K562 (cell line): ENCODE measurements at regions not wholly inside any gene's neighbourhood (a gene's known extent, or its start where the extent isn't known, plus 50 kb on each side); places are given as distances from the start of the nearest gene placed in this dataset.

ENCODE experiments used
- ATAC-seq: fragments of 200-7000 bp; cut with Tn5 transposase; 3 replicates; pipeline ENCODE4 v1.9.1; 2020; ENCODE audit warnings: moderate library complexity
- BruUV-seq: library from RNA; stranded (reverse); fragments of 400-500 nt; replicated peaks from 2 replicates; lab custom pipeline; 2021; lab: Mats Ljungman, UMichigan
- CTCF ChIA-PET: fragments of 300-600 bp; formaldehyde crosslinking; extraction: SDS; loops from one replicate; lab custom pipeline; 2021; ENCODE audit warnings: low intra/inter-chr PET ratio; lab: Yijun Ruan, JAX
- POLR2A ChIA-PET: fragments of 300-600, 350-650 bp; sonication (Branson Sonifier 250); formaldehyde crosslinking; extraction: SDS; loops from one replicate; lab custom pipeline; 2021; ENCODE audit warnings: antibody characterized with exemption, inconsistent platforms; lab: Yijun Ruan, JAX
- DNase-seq, 4 experiments: peaks; one replicate each; pipeline versions ENCODE4 v3.0.0 to v3.0.0-alpha.2; 2011 to 2018; ENCODE audit warnings: low spot score in 3 of 4, mixed read lengths in 3 of 4; ENCODE audit errors: extremely low read depth in 1 of 4
- FAIRE-seq: peaks from 2 replicates; lab custom pipeline; 2011; peaks lifted over from hg19 to GRCh38; lab: Jason Lieb, UNC
- H2AFZ ChIP-seq: 2 replicates; pipeline ENCODE4 v1.6.0; 2011; ENCODE audit warnings: low read depth, low read length, control low read depth, inconsistent platforms
- H3K27ac ChIP-seq: fragments of 200-600 bp; 3 replicates; pipeline ENCODE4 v1.8.0; 2011; ENCODE audit warnings: low read depth, mild to moderate bottlenecking, control low read depth, inconsistent platforms, low read length, moderate library complexity, mixed read lengths; ENCODE audit errors: extremely low read depth
- H3K27me3 ChIP-seq, 2 experiments: fragments of 300-600 bp in 1 of 2; 2 replicates in 1 of 2; 3 replicates in 1 of 2; pipeline versions ENCODE4 v1.6.0 to v1.8.0; 2011; ENCODE audit warnings: inconsistent platforms in 2 of 2, low read length in 2 of 2, mild to moderate bottlenecking in 1 of 2, mixed read lengths in 1 of 2, moderate library complexity in 1 of 2; ENCODE audit not compliant: control insufficient read depth in 2 of 2, insufficient read depth in 2 of 2
- H3K36me3 ChIP-seq: fragments of 300-600 bp; 3 replicates; pipeline ENCODE4 v1.8.0; 2011; ENCODE audit warnings: mild to moderate bottlenecking, low read length, inconsistent platforms; ENCODE audit not compliant: control insufficient read depth, insufficient read depth
- H3K4me1 ChIP-seq, 2 experiments: fragments of 200-600 bp in 1 of 2; replicated peaks in 1 of 2; 2 replicates in 1 of 2; 3 replicates in 1 of 2; pipeline versions ENCODE4 v1.5.1 to v1.8.0; 2011; ENCODE audit warnings: inconsistent platforms in 2 of 2, low read length in 2 of 2, mild to moderate bottlenecking in 1 of 2, mixed read lengths in 1 of 2, moderate library complexity in 1 of 2; ENCODE audit not compliant: control insufficient read depth in 2 of 2, insufficient read depth in 2 of 2
- H3K4me2 ChIP-seq: 2 replicates; pipeline ENCODE4 v1.6.1; 2011; ENCODE audit warnings: low read length, control low read depth, inconsistent platforms, mixed read lengths; ENCODE audit not compliant: insufficient read depth
- H3K4me3 ChIP-seq: fragments of 200-600 bp; sonication (generic), shearing (Covaris generic); 2 replicates; pipeline ENCODE4 v1.5.1; 2016; ENCODE audit warnings: control low read depth, inconsistent platforms
- H3K79me2 ChIP-seq: fragments of 200-600 bp; 3 replicates; pipeline ENCODE4 v1.8.0; 2011; ENCODE audit warnings: low read length, inconsistent platforms; ENCODE audit not compliant: control insufficient read depth, insufficient read depth
- H3K9ac ChIP-seq, 2 experiments: 2 replicates each; pipeline versions ENCODE4 v1.6.0 to v1.6.1; 2011; ENCODE audit warnings: low read depth in 2 of 2, low read length in 2 of 2, control low read depth in 1 of 2, inconsistent platforms in 1 of 2, mild to moderate bottlenecking in 1 of 2, mixed read lengths in 1 of 2; ENCODE audit not compliant: insufficient read depth in 1 of 2
- H3K9me1 ChIP-seq: one replicate; pipeline ENCODE4 v1.6.0; 2011; ENCODE audit warnings: inconsistent platforms, mild to moderate bottlenecking, low read length, moderate library complexity; ENCODE audit not compliant: control insufficient read depth, insufficient read depth
- H3K9me3 ChIP-seq: replicated peaks from 2 replicates; pipeline ENCODE4 v1.5.1; 2011; ENCODE audit warnings: low read depth, low read length, inconsistent platforms; ENCODE audit not compliant: control insufficient read depth, insufficient read depth
- H4K20me1 ChIP-seq: replicated peaks from 2 replicates; pipeline ENCODE4 v1.6.1; 2011; ENCODE audit warnings: low read length, inconsistent platforms, mixed read lengths; ENCODE audit not compliant: control insufficient read depth, insufficient read depth
- CREM ChIP-seq: IDR thresholded peaks from 2 replicates; pipeline ENCODE4 v1.6.1; 2014; ENCODE audit warnings: antibody characterized with exemption, low read depth
- ELF1 ChIP-seq: fragments of 200-800 bp; sonication (Bioruptor generic); IDR thresholded peaks from 2 replicates; pipeline ENCODE4 v1.6.1; 2016; ENCODE audit warnings: missing genetic modification characterization, missing compliant biosample characterization
- EP300 ChIP-seq: IDR thresholded peaks from 2 replicates; pipeline ENCODE4 v1.6.1; 2012; ENCODE audit warnings: low read length, improper control_type of control experiment
- HCFC1 ChIP-seq: IDR thresholded peaks from 2 replicates; pipeline ENCODE4 v1.6.1; 2012; ENCODE audit warnings: low read depth, low read length, improper control_type of control experiment
- KAT2B ChIP-seq: IDR thresholded peaks from one replicate; pipeline ENCODE4 v1.6.1; 2012; ENCODE audit warnings: low read depth, mild to moderate bottlenecking, control low read depth, inconsistent platforms, low read length, moderate library complexity
- NFXL1 ChIP-seq: fragments of 450-650 bp; formaldehyde crosslinking; IDR thresholded peaks from 2 replicates; pipeline ENCODE4 v1.4.0; 2021; ENCODE audit warnings: mild to moderate bottlenecking
- SPI1 ChIP-seq: IDR thresholded peaks from 2 replicates; pipeline ENCODE4 v1.6.1; 2011; ENCODE audit warnings: low read depth, low read length, control low read depth, borderline replicate concordance
- SRSF1 ChIP-seq: fragments of 200-400 bp; formaldehyde crosslinking; IDR thresholded peaks from 2 replicates; pipeline ENCODE4 v1.6.1; 2017; ENCODE audit warnings: mild to moderate bottlenecking, low read depth, low read length, moderate library complexity
- ZNF274 ChIP-seq: IDR thresholded peaks from 2 replicates; pipeline ENCODE4 v1.6.1; 2011; ENCODE audit warnings: low read depth, mild to moderate bottlenecking, low read length, moderate library complexity, borderline replicate concordance
- WGBS: fragments of 100-300 bp; shearing (Covaris generic); methylation state at CpG from one replicate; pipeline ENCODE4 v1.1.6; 2016; ENCODE audit warnings: low coverage, mixed read lengths; ENCODE audit not compliant: insufficient coverage; ENCODE audit errors: missing lambda C conversion rate; 5-methylcytosine and 5-hydroxymethylcytosine counted together
- in situ Hi-C: fragments of 300-500 bp; cut with MboI; formaldehyde crosslinking; loops from 4 replicates; pipeline ENCODE4 v1.15.0; 2018; ENCODE audit warnings: inconsistent platforms, mixed read lengths
- intact Hi-C: fragments of 100-400 bp; cut with micrococcal nuclease; formaldehyde crosslinking; loops from 2 replicates; pipeline ENCODE4 v1.14.2; 2022
- TF ChIP-seq, protein P1 (sequence below): fragments of 450-650 bp; IDR thresholded peaks from 2 replicates; pipeline ENCODE4 v1.7.0; 2016; ENCODE audit warnings: borderline replicate concordance
- TF ChIP-seq, protein P2 (sequence below): fragments of 250-450 bp; sonication (Bioruptor Pico); IDR thresholded peaks from 2 replicates; pipeline ENCODE4 v1.4.0; 2020; ENCODE audit warnings: borderline replicate concordance
- TF ChIP-seq, protein P3 (sequence below): IDR thresholded peaks from 2 replicates; pipeline ENCODE4 v1.6.1; 2011; ENCODE audit not compliant: insufficient read length; ENCODE audit errors: extremely low read depth
- TF ChIP-seq, protein P4 (sequence below): fragments of 250-450 bp; sonication (Bioruptor Pico); IDR thresholded peaks from 2 replicates; pipeline ENCODE4 v1.8.0; 2021; ENCODE audit warnings: moderate library complexity, mild to moderate bottlenecking, inconsistent platforms

DNA sequence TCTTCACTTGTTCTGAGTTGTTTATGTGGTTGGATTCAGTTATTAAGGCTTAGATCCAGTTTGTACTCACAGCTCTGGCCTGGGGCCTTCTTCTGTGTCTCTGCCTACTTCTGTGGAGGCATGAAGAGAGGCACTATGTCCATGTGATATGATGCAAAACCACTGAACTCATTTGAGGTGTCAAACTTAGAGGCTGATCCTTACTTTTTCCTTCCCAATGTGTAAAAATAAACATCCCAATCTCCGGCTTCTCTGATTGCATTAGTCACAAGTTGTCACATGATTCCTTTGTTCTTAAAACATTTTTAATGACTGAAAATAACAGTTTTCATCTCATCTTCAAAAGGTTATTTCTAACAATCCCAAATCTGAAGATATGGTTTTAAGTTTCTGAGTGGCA lies 276.0 kb upstream of the RGMB start (continued):
- TF ChIP-seq, protein P1, sequence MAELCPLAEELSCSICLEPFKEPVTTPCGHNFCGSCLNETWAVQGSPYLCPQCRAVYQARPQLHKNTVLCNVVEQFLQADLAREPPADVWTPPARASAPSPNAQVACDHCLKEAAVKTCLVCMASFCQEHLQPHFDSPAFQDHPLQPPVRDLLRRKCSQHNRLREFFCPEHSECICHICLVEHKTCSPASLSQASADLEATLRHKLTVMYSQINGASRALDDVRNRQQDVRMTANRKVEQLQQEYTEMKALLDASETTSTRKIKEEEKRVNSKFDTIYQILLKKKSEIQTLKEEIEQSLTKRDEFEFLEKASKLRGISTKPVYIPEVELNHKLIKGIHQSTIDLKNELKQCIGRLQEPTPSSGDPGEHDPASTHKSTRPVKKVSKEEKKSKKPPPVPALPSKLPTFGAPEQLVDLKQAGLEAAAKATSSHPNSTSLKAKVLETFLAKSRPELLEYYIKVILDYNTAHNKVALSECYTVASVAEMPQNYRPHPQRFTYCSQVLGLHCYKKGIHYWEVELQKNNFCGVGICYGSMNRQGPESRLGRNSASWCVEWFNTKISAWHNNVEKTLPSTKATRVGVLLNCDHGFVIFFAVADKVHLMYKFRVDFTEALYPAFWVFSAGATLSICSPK: no peak
- TF ChIP-seq CREM (no peak), SRSF1 (no peak), ZNF274 (no peak)
- TF ChIP-seq, protein P2, sequence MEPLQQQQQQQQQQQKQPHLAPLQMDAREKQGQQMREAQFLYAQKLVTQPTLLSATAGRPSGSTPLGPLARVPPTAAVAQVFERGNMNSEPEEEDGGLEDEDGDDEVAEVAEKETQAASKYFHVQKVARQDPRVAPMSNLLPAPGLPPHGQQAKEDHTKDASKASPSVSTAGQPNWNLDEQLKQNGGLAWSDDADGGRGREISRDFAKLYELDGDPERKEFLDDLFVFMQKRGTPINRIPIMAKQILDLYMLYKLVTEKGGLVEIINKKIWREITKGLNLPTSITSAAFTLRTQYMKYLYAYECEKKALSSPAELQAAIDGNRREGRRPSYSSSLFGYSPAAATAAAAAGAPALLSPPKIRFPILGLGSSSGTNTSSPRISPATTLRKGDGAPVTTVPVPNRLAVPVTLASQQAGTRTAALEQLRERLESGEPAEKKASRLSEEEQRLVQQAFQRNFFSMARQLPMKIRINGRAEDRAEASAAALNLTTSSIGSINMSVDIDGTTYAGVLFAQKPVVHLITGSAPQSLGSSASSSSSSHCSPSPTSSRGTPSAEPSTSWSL (CRISPR knock-in tag): no peak

DNA sequence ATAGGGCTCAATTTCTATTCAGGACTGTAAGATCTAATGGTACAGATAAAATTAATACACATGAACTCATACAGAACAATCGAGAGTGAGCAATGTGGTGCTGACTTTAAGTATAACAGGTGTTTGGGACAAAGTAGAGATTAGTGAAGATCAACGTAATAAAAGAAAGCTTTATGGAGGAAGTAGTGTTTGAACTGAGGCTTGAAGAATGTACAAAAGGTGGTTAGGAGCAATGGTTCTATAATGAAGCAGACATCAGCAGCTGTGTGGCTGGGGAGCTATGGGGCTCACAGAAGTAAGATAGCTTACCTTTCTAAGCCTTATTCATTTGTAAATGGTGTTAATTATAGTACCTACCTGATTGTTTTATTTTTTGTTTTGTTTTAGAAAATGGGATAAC lies 275.4 kb upstream of the RGMB start:
- H3K27ac ChIP-seq: no peak overlapping the region
- TF ChIP-seq, protein P3, sequence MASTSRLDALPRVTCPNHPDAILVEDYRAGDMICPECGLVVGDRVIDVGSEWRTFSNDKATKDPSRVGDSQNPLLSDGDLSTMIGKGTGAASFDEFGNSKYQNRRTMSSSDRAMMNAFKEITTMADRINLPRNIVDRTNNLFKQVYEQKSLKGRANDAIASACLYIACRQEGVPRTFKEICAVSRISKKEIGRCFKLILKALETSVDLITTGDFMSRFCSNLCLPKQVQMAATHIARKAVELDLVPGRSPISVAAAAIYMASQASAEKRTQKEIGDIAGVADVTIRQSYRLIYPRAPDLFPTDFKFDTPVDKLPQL: no peak
- no peak for TF ChIP-seq SPI1
- no peak for TF ChIP-seq NFXL1 (CRISPR knock-in tag)
- no peak for TF ChIP-seq KAT2B
- TF ChIP-seq HCFC1: no peak
- no peak for TF ChIP-seq ELF1 (tag)
- TF ChIP-seq, protein P4, sequence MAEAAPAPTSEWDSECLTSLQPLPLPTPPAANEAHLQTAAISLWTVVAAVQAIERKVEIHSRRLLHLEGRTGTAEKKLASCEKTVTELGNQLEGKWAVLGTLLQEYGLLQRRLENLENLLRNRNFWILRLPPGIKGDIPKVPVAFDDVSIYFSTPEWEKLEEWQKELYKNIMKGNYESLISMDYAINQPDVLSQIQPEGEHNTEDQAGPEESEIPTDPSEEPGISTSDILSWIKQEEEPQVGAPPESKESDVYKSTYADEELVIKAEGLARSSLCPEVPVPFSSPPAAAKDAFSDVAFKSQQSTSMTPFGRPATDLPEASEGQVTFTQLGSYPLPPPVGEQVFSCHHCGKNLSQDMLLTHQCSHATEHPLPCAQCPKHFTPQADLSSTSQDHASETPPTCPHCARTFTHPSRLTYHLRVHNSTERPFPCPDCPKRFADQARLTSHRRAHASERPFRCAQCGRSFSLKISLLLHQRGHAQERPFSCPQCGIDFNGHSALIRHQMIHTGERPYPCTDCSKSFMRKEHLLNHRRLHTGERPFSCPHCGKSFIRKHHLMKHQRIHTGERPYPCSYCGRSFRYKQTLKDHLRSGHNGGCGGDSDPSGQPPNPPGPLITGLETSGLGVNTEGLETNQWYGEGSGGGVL (CRISPR knock-in tag): no peak
- no peak for TF ChIP-seq EP300
- TF ChIP-seq ZNF274: no peak
- TF ChIP-seq, all 486 proteins: peak for 0
- H3K9ac ChIP-seq: no peak overlapping the region
- no peaks in the 10 kb centered on the region for H3K9me3 ChIP-seq
- H3K4me2 ChIP-seq: no peak overlapping the region
- no peaks in the 10 kb centered on the region for H4K20me1 ChIP-seq
- in situ Hi-C loops: no loop called here
- 0% methylated on average over 2 of the region's 2 CpGs for WGBS
- H3K79me2 ChIP-seq: no peaks in the 10 kb centered on the region
- no peak overlapping the region for H3K4me3 ChIP-seq
- intact Hi-C loops: no loop called here
- no peaks in the 10 kb centered on the region for H3K27me3 ChIP-seq
- no peak for FAIRE-seq
- no peak for ATAC-seq
- H3K4me1 ChIP-seq: no peaks in the 10 kb centered on the region
- no peaks in the 10 kb centered on the region for H3K9me1 ChIP-seq
- no peak overlapping the region for H2AFZ ChIP-seq
- DNase-seq: no peak
- H3K36me3 ChIP-seq: no peaks in the 10 kb centered on the region
- ChIA-PET CTCF (no interaction called here), POLR2A (no interaction called here)
- BruUV-seq: no TSS peak
